Left lobe of liver (tissue), 2 donors: ENCODE measurements at regions not wholly inside any gene's neighbourhood (a gene's known extent, or its start where the extent isn't known, plus 50 kb on each side); places are given as distances from the start of the nearest gene placed in this dataset.
"Not testable (repeated sequence)": the region's sequence is repeated elsewhere in the genome, so short reads cannot be mapped to it uniquely, and the experiment has no call there.

Source experiments
- ATAC-seq: fragments of 200-7000 bp; cut with Tn5 transposase; one replicate; pipeline ENCODE4 v1.9.1; 2020; ENCODE audit warnings: mild to moderate bottlenecking, moderate library complexity
- DNase-seq: peaks from one replicate; pipeline ENCODE4 v3.0.0-alpha.2; 2020; ENCODE audit warnings: low spot score
- donor health status: DM: no; HTN: no; CAD: no; lungs with moderate emphysema.
- donor health status: DM: no; HTN: yes; CAD: no.

DNA sequence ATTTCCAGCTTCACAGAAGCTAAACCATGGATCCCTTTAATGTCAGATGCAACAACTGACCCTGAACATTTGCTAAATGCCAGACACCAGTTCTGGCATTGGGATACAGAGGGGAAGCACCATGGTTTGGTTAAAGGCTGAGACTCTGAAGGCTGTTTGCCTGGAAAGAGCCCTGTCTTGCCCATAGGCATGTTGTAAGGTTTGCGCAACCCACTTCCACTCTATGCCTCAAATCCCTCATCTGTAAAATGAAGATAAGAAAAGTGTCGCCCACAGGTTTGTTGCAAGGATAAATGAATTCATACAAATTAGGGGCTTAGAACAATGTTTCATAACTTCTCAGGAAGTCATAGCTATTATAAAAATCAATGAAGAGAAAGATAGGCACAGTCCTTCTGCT is 380.9 kb upstream of the GYPC start:
- DNase-seq: no peak
- no peak for ATAC-seq

GRCh38 chr2:126276268-126276667 is 379.7 kb upstream of the GYPC start:
- DNase-seq, ATAC-seq: not testable (repeated sequence)

GRCh38 chr2:126288362-126288761 is 367.6 kb upstream of the GYPC start:
- DNase-seq: no peak
- no peak for ATAC-seq

DNA sequence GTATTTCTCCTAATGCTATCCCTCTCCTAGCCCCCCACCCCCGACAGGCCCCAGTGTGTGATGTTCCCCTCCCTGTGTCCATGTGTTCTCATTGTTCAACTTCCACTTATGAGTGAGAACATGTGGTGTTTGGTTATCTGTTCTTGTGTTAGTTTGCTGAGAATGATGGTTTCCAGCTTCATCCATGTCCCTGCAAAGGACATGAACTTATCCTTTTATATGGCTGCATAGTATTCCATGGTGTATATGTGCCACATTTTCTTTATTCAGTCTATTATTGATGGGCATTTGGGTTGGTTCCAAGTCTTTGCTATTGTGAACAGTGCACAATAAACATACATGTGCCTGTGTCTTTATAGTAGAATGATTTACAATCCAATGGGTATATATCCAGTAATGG is 362.0 kb upstream of the GYPC start:
- not testable (repeated sequence) for DNase-seq, ATAC-seq

DNA sequence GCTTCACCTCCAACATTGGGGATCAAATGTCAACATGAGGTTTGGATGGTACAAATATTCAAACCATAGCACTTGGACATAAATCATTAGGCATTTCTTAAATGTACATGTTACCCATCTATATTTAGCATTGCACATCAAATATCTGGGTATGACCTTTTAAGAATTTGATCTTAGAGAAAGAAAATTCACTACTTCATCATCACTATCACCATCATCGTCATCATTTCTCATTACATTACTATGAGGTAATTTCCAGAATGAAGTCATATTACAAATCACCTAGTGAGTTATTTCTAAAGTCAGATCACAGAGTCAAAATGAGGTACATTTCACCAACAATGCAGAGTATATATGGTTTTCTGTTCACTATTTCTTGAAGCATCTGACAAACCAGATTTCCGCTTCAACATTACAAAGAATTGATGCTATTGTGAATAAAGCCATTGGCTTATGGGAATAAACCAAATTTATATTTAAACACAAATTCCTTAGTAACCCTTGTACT is 356.4 kb upstream of the GYPC start:
- ATAC-seq: no peak
- DNase-seq: no peak

DNA sequence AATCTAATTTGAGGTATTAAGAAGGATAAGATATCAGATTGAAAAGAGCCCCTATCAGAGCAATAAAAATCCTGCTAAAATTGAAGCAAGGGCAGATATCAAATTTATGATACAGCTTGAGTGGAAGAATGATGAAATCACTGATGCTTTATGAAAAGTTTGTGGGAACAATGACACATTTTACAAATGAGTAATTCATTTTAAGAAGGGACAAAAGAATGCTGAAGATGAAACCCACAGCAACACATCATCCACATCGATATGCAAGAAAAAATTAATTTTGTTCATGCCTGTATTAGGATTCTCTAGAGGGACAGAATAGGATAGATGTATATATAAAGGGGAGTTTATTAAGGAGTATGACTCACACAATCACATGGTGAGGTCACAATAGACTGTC is 355.6 kb upstream of the GYPC start:
- no peak for DNase-seq
- ATAC-seq: no peak

DNA sequence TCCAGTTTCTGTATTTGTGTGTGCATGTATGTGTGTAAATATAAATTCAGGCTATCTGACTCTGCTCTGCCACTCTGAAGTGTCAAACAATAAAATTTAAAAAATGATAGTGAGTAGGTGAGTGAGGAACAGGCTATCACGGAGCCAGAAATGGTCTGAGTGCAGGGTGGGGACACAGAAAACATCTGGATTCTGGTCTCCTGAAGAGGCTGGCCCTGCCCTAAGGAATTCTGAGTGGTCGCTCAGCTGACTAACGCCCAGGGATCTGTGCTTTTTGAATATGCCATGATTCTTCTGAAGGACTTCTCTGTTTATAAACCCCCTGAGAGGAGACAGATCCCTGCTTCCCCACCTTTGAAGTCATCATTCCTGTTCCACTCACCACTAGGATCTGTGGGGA is 353.9 kb upstream of the GYPC start:
- ATAC-seq (no peak), DNase-seq (no peak)

DNA sequence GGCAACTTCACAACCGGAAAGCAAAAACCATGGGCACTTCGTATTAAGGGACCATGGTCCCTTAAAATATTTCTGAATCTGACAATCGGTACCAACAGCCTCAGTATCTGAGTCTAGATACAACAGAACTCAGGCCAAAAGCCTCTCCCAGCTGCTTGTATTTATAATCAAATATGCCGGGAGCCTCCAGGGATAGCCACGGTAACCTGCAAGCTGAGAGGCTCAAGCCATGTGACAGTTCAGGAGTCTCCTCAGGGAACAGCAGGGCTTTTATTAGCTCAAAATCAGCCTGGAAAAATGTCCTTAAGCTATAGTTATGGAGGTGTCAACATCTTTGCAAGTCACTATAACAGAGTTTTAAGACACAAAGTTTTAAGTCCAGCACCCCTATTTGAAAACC is 352.8 kb upstream of the GYPC start:
- DNase-seq (no peak), ATAC-seq (no peak)

DNA sequence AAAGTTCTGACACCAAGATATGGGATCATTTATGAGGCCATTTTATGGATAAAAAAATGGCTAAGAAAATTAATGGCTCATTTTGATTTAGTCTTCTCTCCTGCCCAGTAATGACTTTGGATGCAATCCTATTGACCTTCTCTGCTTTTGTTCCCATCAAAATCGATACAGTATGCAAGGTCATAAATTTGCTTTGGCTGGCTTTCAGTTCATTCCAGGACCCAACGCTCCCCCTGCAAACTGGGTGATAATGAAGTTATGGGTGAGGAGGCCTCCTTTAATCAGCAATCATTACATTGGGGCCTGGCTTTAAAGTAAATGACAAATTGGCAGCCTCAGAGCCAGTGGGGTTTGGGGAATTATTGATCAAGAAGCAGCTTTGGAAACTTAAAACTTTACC is 351.8 kb upstream of the GYPC start:
- ATAC-seq (peak; percentile 38), DNase-seq (no peak)

GRCh38 chr2:126306539-126306938 is 349.4 kb upstream of the GYPC start:
- no peak for DNase-seq
- no peak for ATAC-seq

DNA sequence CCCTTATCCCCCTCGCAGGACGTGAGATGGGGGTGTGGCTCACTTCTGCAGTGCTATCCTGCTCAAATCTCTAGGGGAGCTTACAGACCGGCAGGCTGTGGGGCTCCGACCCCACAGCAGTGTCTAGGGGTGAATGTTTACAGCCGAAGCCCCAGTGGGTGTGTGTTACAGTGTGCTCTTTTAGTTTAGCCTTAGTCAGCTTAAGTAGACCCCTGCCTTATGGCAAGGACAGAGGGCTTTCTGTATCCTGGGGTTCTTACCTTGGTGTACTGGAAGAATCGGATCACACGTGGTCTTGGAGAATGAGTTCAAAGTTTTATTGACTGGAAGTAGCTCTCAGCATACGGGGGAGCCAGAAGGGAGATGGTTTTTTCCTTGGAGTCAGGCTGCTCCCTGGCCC is 348.2 kb upstream of the GYPC start:
- no peak for ATAC-seq
- no peak for DNase-seq

- no peak for ATAC-seq
- no peak for DNase-seq
Measured at GRCh38 chr2:126309185-126309584, 346.8 kb upstream of the GYPC start.

DNA sequence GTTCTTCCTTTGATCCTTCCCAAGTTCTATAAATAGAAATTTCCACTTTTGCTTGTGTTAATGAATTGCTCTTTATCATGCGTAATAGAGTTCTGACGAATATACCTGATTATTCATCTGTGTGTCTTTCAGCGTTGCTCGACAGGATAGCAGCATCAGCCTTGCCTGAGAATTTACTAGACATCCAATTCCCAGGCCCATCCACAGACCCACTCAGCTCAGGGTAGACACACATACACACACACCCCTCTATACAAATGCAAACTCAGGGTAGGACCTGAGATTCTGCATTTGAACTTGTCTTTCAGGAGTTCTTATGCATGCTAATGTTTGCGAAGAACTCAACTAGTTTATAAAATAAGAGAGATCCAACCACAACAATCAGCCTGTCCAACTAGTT is 343.4 kb upstream of the GYPC start:
- DNase-seq: no peak
- ATAC-seq: no peak

DNA sequence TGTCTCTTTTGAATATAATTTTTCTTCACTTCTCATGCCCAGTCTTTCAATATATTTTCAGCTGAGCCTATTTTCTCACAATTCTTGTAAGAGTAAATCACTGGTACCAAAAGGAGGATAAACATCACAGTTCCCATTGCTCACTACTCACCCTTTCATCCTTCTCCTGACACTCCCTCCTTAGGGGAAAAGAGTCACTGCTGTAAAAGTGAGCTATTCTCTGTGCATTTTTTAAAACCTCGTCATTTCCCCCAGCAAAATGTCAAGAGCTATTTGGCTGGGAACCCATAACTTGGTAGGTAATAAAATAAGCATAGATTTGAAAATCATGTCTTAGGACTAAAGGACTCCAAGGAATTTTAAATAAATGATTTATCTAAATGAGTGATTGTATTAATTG is 340.1 kb upstream of the GYPC start:
- ATAC-seq (no peak), DNase-seq (no peak)

GRCh38 chr2:126317790-126318431 is 338.0 kb upstream of the GYPC start:
- ATAC-seq: no peak
- no peak for DNase-seq

DNA sequence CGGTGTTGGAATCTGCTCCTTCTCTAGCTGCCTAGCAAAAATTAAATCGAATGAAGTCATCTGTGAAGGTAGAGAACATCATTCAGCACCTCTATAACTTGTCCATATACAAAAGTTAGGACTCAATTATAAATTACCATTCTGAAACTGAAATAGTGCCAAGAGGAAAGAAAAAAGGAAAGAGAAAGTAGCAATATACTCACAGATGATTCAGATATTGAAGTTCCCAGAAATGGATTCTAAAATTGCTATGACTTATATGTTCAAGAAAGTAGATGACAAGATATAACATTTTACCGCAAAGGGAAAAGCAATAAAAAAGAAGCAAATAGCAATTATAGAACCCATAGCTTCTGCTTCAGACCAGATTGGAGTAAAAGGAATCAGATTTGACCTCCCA is 333.6 kb upstream of the GYPC start:
- ATAC-seq (no peak), DNase-seq (no peak)

GRCh38 chr2:126325202-126325601 is 330.8 kb upstream of the GYPC start:
- no peak for DNase-seq
- no peak for ATAC-seq

DNA sequence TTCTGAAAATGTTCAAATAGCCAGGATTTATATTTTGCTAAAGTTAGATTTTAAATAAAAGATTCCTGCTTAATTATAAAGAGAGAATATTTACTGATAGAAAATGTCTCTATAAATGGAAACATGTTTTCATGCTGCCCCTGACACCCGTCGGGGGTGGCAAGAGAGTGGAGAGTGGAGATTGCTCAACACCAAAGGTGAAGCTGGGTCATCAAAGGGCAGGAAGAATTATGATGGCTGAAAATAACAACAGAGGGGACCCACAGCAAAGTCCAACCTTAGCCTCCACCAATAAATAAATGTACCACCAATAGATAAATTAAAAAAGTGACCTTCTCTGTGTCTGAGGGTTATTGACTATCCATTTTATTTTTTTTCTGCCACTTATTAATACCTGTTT is 326.8 kb upstream of the GYPC start:
- ATAC-seq: no peak

GRCh38 chr2:126342457-126342856 is 313.5 kb upstream of the GYPC start:
- DNase-seq: no peak
- no peak for ATAC-seq

More for the DNA sequence above, 326.8 kb upstream of the GYPC start:
- DNase-seq: no peak

GRCh38 chr2:126343136-126343535 is 312.8 kb upstream of the GYPC start:
- DNase-seq: no peak
- ATAC-seq: no peak

DNA sequence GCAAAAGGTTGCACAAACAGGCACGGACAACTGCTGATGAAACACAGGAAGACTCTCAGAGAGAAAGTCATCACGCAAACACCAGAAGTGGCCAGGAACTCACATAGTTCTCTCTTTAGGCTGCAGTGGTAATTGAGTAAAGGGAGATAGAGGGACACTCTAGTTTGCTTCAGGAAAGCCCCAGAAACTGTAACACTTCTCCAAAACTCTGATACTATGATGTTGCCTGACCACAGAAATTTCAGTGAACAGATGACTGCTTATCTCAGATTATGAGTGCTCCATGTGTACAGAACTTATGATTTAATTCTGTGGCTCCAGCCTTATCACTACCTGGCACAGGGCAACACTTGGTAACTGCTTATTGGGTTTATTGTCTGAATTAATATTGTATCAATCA is 311.5 kb upstream of the GYPC start:
- ATAC-seq: no peak
- DNase-seq: no peak

DNA sequence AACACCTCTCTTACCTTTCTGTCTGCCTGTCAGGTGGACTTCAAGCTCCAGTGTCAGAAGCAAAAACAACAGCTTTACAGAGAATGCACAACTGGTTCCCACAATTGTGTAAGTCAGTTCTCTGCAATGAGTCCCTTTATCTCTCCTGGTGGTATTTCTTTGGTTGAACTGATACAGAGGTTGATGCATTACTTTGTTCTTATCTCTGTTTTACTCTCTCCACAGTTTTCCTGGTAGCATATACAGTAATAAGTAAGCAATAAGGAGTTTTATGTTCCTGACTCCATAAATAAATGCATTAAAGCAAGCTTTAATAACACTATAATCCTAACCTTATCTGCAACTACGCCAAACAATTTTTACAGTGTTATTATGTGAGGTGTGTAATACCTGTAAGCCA is 310.3 kb upstream of the GYPC start:
- ATAC-seq (no peak), DNase-seq (no peak)

- no peak for DNase-seq
- ATAC-seq: no peak
Measured at GRCh38 chr2:126356631-126357030, 299.3 kb upstream of the GYPC start.
